Fibroblast of mammary gland (primary cell): ENCODE measurements at regions not wholly inside any gene's neighbourhood (a gene's known extent, or its start where the extent isn't known, plus 50 kb on each side); places are given as distances from the start of the nearest gene placed in this dataset.

ENCODE experiments used
- DNase-seq: peaks from one replicate; pipeline ENCODE4 v3.0.0-alpha.2; 2010; ENCODE audit warnings: low read depth
- H3K4me3 ChIP-seq: 2 replicates; pipeline ENCODE4 v1.5.1; 2011; ENCODE audit warnings: low read depth, mild to moderate bottlenecking, low read length, moderate library complexity; ENCODE audit not compliant: control insufficient read depth
- TF ChIP-seq, protein P1 (sequence below): conservative IDR thresholded peaks from 2 replicates; pipeline ENCODE4 v1.5.1; 2011; ENCODE audit warnings: low read depth, low read length, inconsistent platforms; ENCODE audit not compliant: control insufficient read depth, insufficient read depth

DNA sequence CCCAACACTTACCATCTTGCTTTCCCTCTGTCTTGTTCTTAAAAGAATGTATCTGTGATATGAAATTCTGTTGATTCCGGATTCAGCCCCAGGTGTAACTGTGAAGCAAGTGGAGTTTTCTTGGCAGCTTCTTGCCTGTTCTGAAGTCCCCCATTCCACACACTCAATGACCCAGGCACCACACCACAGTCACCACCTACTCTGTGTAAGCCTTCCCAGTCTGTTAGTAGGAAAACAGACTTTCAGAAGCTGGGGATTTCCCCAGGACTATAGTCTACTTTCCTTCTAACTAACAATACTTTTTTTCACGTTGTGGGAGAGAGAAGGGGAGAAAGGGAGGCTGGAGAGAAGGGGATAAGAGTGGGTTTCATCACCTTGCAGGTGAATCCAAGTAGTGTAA lies 299.1 kb upstream of the PROX1 start:
- H3K4me3 ChIP-seq, result no peak overlapping the region
- no peak for DNase-seq
- TF ChIP-seq, protein P1, sequence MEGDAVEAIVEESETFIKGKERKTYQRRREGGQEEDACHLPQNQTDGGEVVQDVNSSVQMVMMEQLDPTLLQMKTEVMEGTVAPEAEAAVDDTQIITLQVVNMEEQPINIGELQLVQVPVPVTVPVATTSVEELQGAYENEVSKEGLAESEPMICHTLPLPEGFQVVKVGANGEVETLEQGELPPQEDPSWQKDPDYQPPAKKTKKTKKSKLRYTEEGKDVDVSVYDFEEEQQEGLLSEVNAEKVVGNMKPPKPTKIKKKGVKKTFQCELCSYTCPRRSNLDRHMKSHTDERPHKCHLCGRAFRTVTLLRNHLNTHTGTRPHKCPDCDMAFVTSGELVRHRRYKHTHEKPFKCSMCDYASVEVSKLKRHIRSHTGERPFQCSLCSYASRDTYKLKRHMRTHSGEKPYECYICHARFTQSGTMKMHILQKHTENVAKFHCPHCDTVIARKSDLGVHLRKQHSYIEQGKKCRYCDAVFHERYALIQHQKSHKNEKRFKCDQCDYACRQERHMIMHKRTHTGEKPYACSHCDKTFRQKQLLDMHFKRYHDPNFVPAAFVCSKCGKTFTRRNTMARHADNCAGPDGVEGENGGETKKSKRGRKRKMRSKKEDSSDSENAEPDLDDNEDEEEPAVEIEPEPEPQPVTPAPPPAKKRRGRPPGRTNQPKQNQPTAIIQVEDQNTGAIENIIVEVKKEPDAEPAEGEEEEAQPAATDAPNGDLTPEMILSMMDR, result no peak

GRCh38 chr1:213689260-213689659 lies 298.5 kb upstream of the PROX1 start:
- TF ChIP-seq, protein P1, result no peak
- no peak overlapping the region for H3K4me3 ChIP-seq
- DNase-seq, result no peak

DNA sequence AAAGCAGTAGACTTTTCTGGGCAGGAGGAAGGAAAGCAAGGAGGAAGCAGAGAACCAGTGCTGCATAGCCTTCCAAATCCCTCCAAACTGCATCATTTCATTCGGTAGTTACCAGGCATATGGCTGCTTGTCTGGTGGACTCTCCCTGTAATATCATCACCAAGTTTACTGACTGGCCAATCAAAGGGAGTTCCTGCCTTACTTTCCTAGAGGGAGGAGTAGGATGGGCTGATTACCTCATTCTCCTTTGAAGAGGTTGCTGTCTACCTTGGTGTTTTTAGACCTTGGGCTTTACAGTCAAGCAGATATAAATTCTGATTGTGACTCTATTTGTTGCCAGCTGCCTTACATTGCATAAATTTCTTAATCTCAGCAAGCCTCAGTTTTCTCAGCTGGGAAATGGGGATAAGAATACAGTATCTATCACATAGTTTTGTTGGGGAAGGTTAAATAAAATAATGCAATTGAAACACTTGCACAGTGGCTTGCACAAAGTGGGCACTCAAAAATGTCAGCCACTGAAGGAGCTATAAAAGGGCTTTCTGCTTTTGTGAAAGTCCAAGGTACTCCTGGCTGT lies 297.3 kb upstream of the PROX1 start:
- DNase-seq, result no peak
- H3K4me3 ChIP-seq, result no peak overlapping the region
- TF ChIP-seq, protein P1, result no peak

DNA sequence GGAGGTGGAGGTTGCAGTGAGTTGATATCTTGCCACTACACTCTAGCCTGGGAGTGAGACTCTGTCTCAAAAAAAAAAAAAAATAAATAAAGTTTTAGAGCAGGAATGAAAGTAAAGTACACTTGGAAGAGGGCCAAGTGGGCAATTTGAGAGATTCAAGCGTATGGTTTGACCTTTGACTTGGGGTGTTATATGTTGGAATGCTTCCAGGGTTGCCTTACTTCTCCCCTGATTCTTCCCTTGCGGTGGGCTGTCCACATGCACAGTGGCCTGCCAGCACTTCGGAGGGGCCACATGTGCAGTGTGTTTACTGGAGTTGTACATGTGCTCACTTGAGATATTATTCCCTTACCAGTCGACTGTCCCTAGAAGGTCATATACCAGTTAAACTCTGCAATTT lies 295.5 kb upstream of the PROX1 start:
- H3K4me3 ChIP-seq, result no peak overlapping the region
- TF ChIP-seq, protein P1, result no peak

DNA sequence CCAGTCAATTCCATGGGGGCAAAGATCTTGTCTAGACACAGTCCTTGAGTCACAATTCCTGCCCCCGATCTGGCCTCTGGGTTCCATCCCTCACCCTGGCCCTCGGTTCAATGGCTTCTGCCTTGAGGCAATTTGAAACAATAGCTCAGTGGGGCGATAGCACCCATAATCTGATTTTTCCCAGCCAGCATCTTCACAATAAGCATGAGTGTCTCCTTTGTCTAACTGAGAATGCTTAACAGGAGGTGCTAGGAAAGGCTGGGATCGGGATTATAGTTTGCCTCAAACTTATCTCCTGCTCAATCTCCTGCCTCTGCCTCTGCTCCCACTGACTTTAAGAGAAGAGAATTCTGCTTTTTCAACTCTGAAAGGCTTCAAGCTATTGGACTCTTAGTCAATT lies 293.9 kb upstream of the PROX1 start:
- H3K4me3 ChIP-seq, result no peak overlapping the region
- TF ChIP-seq, protein P1, result no peak
- no peak for DNase-seq

More for the DNA sequence above, 295.5 kb upstream of the PROX1 start:
- DNase-seq, result no peak

- TF ChIP-seq, protein P1, result no peak
- DNase-seq, result no peak
These were observed 290.5 kb upstream of the PROX1 start for GRCh38 chr1:213697192-213697802.

More at GRCh38 chr1:213697192-213697802, 290.5 kb upstream of the PROX1 start:
- no peak overlapping the region for H3K4me3 ChIP-seq
